Glutamatergic neuron (in vitro differentiated cells): ENCODE measurements at regions not wholly inside any gene's neighbourhood (a gene's known extent, or its start where the extent isn't known, plus 50 kb on each side); places are given as distances from the start of the nearest gene placed in this dataset.

Experiments used
- DNase-seq: peaks from one replicate; pipeline ENCODE4 v3.0.0; 2022
- H3K27ac Mint-ChIP-seq: one replicate; pipeline ENCODE4 v1.8.0; 2020; ENCODE audit warnings: mild to moderate bottlenecking, mixed read lengths, inconsistent platforms; ENCODE audit not compliant: unreplicated experiment
- H3K27me3 Mint-ChIP-seq: one replicate; pipeline ENCODE4 v1.8.0; 2020; ENCODE audit warnings: mild to moderate bottlenecking, moderate library complexity, mixed read lengths, inconsistent platforms; ENCODE audit not compliant: unreplicated experiment
- H3K36me3 Mint-ChIP-seq: one replicate; pipeline ENCODE4 v1.8.0; 2020; ENCODE audit warnings: mild to moderate bottlenecking, mixed read lengths, inconsistent platforms; ENCODE audit not compliant: unreplicated experiment
- H3K4me1 Mint-ChIP-seq: one replicate; pipeline ENCODE4 v1.8.0; 2020; ENCODE audit warnings: mild to moderate bottlenecking, low read depth, mixed read lengths, inconsistent platforms; ENCODE audit not compliant: unreplicated experiment
- H3K4me3 Mint-ChIP-seq: one replicate; pipeline ENCODE4 v1.8.0; 2020; ENCODE audit warnings: mild to moderate bottlenecking, mixed read lengths, inconsistent platforms; ENCODE audit not compliant: unreplicated experiment
- H3K9me3 Mint-ChIP-seq: one replicate; pipeline ENCODE4 v1.8.0; 2020; ENCODE audit warnings: mild to moderate bottlenecking, moderate library complexity, mixed read lengths, inconsistent platforms; ENCODE audit not compliant: unreplicated experiment
- TF ChIP-seq, protein P1 (sequence below): fragments of 200-600 bp; sonication (generic); IDR thresholded peaks from one replicate; pipeline ENCODE4 v1.5.0; 2021; ENCODE audit not compliant: partially characterized antibody, unreplicated experiment

DNA sequence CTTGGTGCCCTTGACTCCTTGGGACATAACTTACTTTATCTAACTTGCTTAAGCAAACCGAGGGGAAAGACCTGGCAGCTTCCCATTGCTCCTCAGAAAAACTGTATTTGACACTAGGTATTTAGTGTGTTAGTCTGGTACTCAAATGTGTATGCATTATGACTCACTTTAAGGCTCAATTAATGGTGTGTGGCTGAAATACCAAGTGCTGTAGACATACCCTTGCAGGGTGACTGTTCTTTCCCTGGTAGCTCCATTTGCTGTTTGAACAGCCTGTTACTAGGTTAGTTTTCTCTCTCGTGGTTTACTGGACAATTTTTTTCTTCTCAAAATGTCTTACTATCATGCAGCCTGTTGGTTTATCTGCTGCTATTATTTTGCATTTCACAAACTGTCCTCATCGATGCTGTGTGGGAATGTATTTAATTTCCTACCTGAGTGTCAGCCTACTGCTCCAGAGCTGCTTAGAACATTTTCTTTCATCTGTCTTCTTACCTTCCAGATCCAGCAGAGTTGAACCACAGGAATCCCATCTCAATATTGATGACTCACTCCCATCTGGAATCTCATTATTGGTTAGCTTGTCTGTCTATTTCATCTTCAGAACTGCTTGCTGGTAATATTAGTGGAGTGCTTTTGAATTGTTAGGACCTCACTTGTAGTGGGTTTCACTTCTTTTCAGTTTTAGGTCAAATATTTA, 158.0 kb upstream of the FAT1 start:
- TF ChIP-seq, protein P1, sequence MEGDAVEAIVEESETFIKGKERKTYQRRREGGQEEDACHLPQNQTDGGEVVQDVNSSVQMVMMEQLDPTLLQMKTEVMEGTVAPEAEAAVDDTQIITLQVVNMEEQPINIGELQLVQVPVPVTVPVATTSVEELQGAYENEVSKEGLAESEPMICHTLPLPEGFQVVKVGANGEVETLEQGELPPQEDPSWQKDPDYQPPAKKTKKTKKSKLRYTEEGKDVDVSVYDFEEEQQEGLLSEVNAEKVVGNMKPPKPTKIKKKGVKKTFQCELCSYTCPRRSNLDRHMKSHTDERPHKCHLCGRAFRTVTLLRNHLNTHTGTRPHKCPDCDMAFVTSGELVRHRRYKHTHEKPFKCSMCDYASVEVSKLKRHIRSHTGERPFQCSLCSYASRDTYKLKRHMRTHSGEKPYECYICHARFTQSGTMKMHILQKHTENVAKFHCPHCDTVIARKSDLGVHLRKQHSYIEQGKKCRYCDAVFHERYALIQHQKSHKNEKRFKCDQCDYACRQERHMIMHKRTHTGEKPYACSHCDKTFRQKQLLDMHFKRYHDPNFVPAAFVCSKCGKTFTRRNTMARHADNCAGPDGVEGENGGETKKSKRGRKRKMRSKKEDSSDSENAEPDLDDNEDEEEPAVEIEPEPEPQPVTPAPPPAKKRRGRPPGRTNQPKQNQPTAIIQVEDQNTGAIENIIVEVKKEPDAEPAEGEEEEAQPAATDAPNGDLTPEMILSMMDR: no peak
- Mint-ChIP-seq H3K4me1 (no peaks in the 10 kb centered on the region), H3K9me3 (peaks cover 2% of the 10 kb centered on the region), H3K27ac (no peak overlapping the region), H3K36me3 (no peaks in the 10 kb centered on the region), H3K4me3 (no peak overlapping the region), H3K27me3 (no peaks in the 10 kb centered on the region)
- no peak for DNase-seq

GRCh38 chr4:186882293-186882692, 158.6 kb upstream of the FAT1 start:
- Mint-ChIP-seq H3K36me3 (no peaks in the 10 kb centered on the region), H3K27ac (no peak overlapping the region), H3K9me3 (peaks cover 2% of the 10 kb centered on the region), H3K4me3 (no peak overlapping the region), H3K4me1 (no peaks in the 10 kb centered on the region), H3K27me3 (no peaks in the 10 kb centered on the region)
- TF ChIP-seq, protein P1: no peak
- no peak for DNase-seq

GRCh38 chr4:186885289-186885688, 161.6 kb upstream of the FAT1 start:
- no peak overlapping the region for H3K27ac Mint-ChIP-seq
- H3K27me3 Mint-ChIP-seq: peaks cover 3% of the 10 kb centered on the region
- H3K4me3 Mint-ChIP-seq: no peak overlapping the region
- peaks cover 2% of the 10 kb centered on the region for H3K9me3 Mint-ChIP-seq
- no peaks in the 10 kb centered on the region for H3K36me3 Mint-ChIP-seq
- no peaks in the 10 kb centered on the region for H3K4me1 Mint-ChIP-seq
- no peak for DNase-seq
- TF ChIP-seq, protein P1: no peak

GRCh38 chr4:186886759-186887158, 163.1 kb upstream of the FAT1 start:
- no peaks in the 10 kb centered on the region for H3K36me3 Mint-ChIP-seq
- H3K9me3 Mint-ChIP-seq: no peaks in the 10 kb centered on the region
- no peak for DNase-seq
- H3K4me3 Mint-ChIP-seq: no peak overlapping the region
- H3K27ac Mint-ChIP-seq: no peak overlapping the region
- H3K4me1 Mint-ChIP-seq: no peaks in the 10 kb centered on the region
- TF ChIP-seq, protein P1: no peak
- H3K27me3 Mint-ChIP-seq: peaks cover 3% of the 10 kb centered on the region

- peaks cover 3% of the 10 kb centered on the region for H3K27me3 Mint-ChIP-seq
- H3K4me3 Mint-ChIP-seq: peak overlapping the region; percentile 77
- no peaks in the 10 kb centered on the region for H3K36me3 Mint-ChIP-seq
- DNase-seq: no peak
- H3K4me1 Mint-ChIP-seq: no peaks in the 10 kb centered on the region
- TF ChIP-seq, protein P1: no peak
- H3K27ac Mint-ChIP-seq: no peak overlapping the region
- H3K9me3 Mint-ChIP-seq: no peaks in the 10 kb centered on the region
Observed at GRCh38 chr4:186887291-186887700, 163.6 kb upstream of the FAT1 start.
